B cell (primary cell): ENCODE measurements at regions not wholly inside any gene's neighbourhood (a gene's known extent, or its start where the extent isn't known, plus 50 kb on each side); places are given as distances from the start of the nearest gene placed in this dataset.

Experiments used
- ATAC-seq: fragments of 200-7000 bp; cut with Tn5 transposase; one replicate; pipeline ENCODE4 v1.10.0; 2021; ENCODE audit warnings: low read depth, mild to moderate bottlenecking, moderate number of reproducible peaks, moderate library complexity
- CTCF ChIA-PET: fragments of 350-600 bp; sonication (Branson Sonifier 250); formaldehyde crosslinking; loops from one replicate; lab custom pipeline; 2021; ENCODE audit warnings: antibody characterized with exemption, inconsistent platforms; lab: Charles Lee
- POLR2A ChIA-PET: fragments of 350-600 bp; sonication (Branson Sonifier 250); formaldehyde crosslinking; loops from one replicate; lab custom pipeline; 2021; ENCODE audit warnings: antibody characterized with exemption; lab: Charles Lee
- DNase-seq: peaks from one replicate; pipeline ENCODE4 v3.0.0; 2013
- H2AFZ ChIP-seq: 2 replicates; pipeline ENCODE4 v1.6.1; 2012; ENCODE audit warnings: mild to moderate bottlenecking, low read depth, low read length; ENCODE audit not compliant: insufficient read depth, poor library complexity, severe bottlenecking
- H3K27ac ChIP-seq, 2 donors: 1 replicate in 1 of 2; 2 replicates in 1 of 2; pipeline ENCODE4 v1.5.1; 2012 to 2013; ENCODE audit warnings: low read length in 2 of 2, mild to moderate bottlenecking in 2 of 2, moderate library complexity in 1 of 2
- H3K27me3 ChIP-seq, 4 experiments: fragments of 200-600 bp in 1 of 4; sonication (generic) in 1 of 4; replicated peaks in 1 of 4; 1 replicate in 2 of 4; 2 replicates in 2 of 4; pipeline versions ENCODE4 v1.6.1 to v1.7.0; 2013 to 2016; ENCODE audit warnings: low read length in 3 of 4, mild to moderate bottlenecking in 2 of 4, mixed read lengths in 1 of 4, moderate library complexity in 1 of 4; ENCODE audit not compliant: insufficient read depth in 4 of 4, control insufficient read depth in 3 of 4; ENCODE audit errors: control extremely low read depth in 1 of 4
- H3K36me3 ChIP-seq, 2 experiments: replicated peaks in 1 of 2; 1 replicate in 1 of 2; 2 replicates in 1 of 2; pipeline versions ENCODE4 v1.6.1 to v1.7.1; 2013; ENCODE audit warnings: low read length in 1 of 2; ENCODE audit not compliant: insufficient read depth in 2 of 2, control insufficient read depth in 1 of 2; ENCODE audit errors: control extremely low read depth in 1 of 2, extremely low read depth in 1 of 2
- H3K4me1 ChIP-seq, 2 donors: fragments of 200-600 bp in 1 of 2; sonication (generic) in 1 of 2; 1 replicate in 1 of 2; 2 replicates in 1 of 2; pipeline versions ENCODE4 v1.5.1 to v1.6.1; 2013 to 2017; ENCODE audit warnings: low read length in 2 of 2; ENCODE audit not compliant: control insufficient read depth in 2 of 2, insufficient read depth in 2 of 2
- H3K4me2 ChIP-seq: replicated peaks from 2 replicates; pipeline ENCODE3; 2012; ENCODE audit warnings: mild to moderate bottlenecking, low read depth, low read length; ENCODE audit not compliant: poor library complexity, severe bottlenecking
- H3K4me3 ChIP-seq, 5 experiments: fragments of 200-600 bp in 1 of 5; sonication (generic) in 1 of 5; 1 replicate in 3 of 5; 2 replicates in 2 of 5; pipeline versions ENCODE4 v1.5.1 to v1.7.0; 2011 to 2016; ENCODE audit warnings: low read length in 4 of 5, mild to moderate bottlenecking in 4 of 5, low read depth in 2 of 5, control low read depth in 1 of 5, moderate library complexity in 1 of 5; ENCODE audit not compliant: insufficient read depth in 1 of 5; ENCODE audit errors: control extremely low read depth in 1 of 5, extremely low read depth in 1 of 5
- H3K79me2 ChIP-seq: fragments of 200-600 bp; sonication (generic); one replicate; pipeline ENCODE4 v1.6.0; 2016; ENCODE audit warnings: low read length; ENCODE audit not compliant: control insufficient read depth, insufficient read depth
- H3K9ac ChIP-seq: fragments of 200-600 bp; sonication (generic); 2 replicates; pipeline ENCODE4 v1.6.1; 2017; ENCODE audit warnings: mild to moderate bottlenecking, low read length, moderate library complexity
- H3K9me3 ChIP-seq, 3 donors: one replicate each; pipeline versions ENCODE4 v1.6.1 to v1.7.1; 2013; ENCODE audit warnings: low read length in 2 of 3; ENCODE audit not compliant: control insufficient read depth in 2 of 3, insufficient read depth in 1 of 3; ENCODE audit errors: control extremely low read depth in 1 of 3
- H4K20me1 ChIP-seq: 2 replicates; pipeline ENCODE4 v1.6.0; 2012; ENCODE audit warnings: mild to moderate bottlenecking, low read length; ENCODE audit not compliant: insufficient read depth, control insufficient read depth, poor library complexity, severe bottlenecking
- H3K27ac Mint-ChIP-seq: one replicate; pipeline ENCODE4 v1.8.0; 2021; ENCODE audit warnings: mixed read lengths
- H3K27me3 Mint-ChIP-seq: one replicate; pipeline ENCODE4 v1.8.0; 2021; ENCODE audit warnings: mixed read lengths
- H3K4me1 Mint-ChIP-seq: one replicate; pipeline ENCODE4 v1.8.0; 2021; ENCODE audit warnings: mixed read lengths
- H3K4me3 Mint-ChIP-seq: one replicate; pipeline ENCODE4 v1.8.0; 2021; ENCODE audit warnings: mixed read lengths
- H3K9me3 Mint-ChIP-seq: one replicate; pipeline ENCODE4 v1.8.0; 2022; ENCODE audit warnings: mixed read lengths; ENCODE audit not compliant: insufficient read depth
- CTCF ChIP-seq: fragments of 200-600 bp; IDR thresholded peaks from one replicate; pipeline ENCODE4 v1.8.0; 2022; ENCODE audit warnings: antibody characterized with exemption, mild to moderate bottlenecking
- EZH2 ChIP-seq: IDR thresholded peaks from 2 replicates; pipeline ENCODE4 v1.6.1; 2012; ENCODE audit warnings: borderline replicate concordance, low read depth, mild to moderate bottlenecking, moderate library complexity, low read length; ENCODE audit not compliant: insufficient read depth, poor library complexity, severe bottlenecking
- WGBS: methylation state at CpG from one replicate; pipeline ENCODE4 v1.1.5; 2013; ENCODE audit warnings: missing lambda C conversion rate; ENCODE audit not compliant: insufficient coverage; 5-methylcytosine and 5-hydroxymethylcytosine counted together
- intact Hi-C: fragments of 100-400 bp; cut with micrococcal nuclease; formaldehyde crosslinking; loops from one replicate; pipeline ENCODE4 v1.10.0; 2022

GRCh38 chr10:21019436-21019835, 122.3 kb upstream of the NEBL start:
- H3K9me3 ChIP-seq: no peaks in the 10 kb centered on the region
- no peak overlapping the region for H3K9ac ChIP-seq
- intact Hi-C loops: no loop called here
- no peaks in the 10 kb centered on the region for H3K36me3 ChIP-seq
- no peak overlapping the region for H3K4me3 ChIP-seq
- ATAC-seq: no peak
- no peaks in the 10 kb centered on the region for H3K4me1 ChIP-seq
- H3K4me2 ChIP-seq: no peak overlapping the region
- DNase-seq: no peak
- Mint-ChIP-seq H3K4me3 (no peak overlapping the region), H3K9me3 (no peaks in the 10 kb centered on the region), H3K27ac (no peak overlapping the region), H3K27me3 (no peaks in the 10 kb centered on the region), H3K4me1 (no peaks in the 10 kb centered on the region)
- 88% methylated on average over 2 of the region's 6 CpGs for WGBS
- H2AFZ ChIP-seq: no peak overlapping the region
- no peaks in the 10 kb centered on the region for H3K79me2 ChIP-seq
- H3K27me3 ChIP-seq: no peaks in the 10 kb centered on the region
- no peaks in the 10 kb centered on the region for H4K20me1 ChIP-seq
- no peak overlapping the region for H3K27ac ChIP-seq
- ChIA-PET CTCF (no interaction called here), POLR2A (no interaction called here)
- TF ChIP-seq EZH2 (no peak), CTCF (no peak)

- Histone ChIP-seq H3K9me3 (peaks cover 0 to 5% (median 0%) of the 10 kb centered on the region in 3 donors), H3K27ac (no peak overlapping the region), H3K4me1 (no peaks in the 10 kb centered on the region), H3K27me3 (peaks cover 0 to 3% (median 0%) of the 10 kb centered on the region in 4 experiments), H4K20me1 (no peaks in the 10 kb centered on the region), H3K9ac (no peak overlapping the region), H3K36me3 (no peaks in the 10 kb centered on the region), H2AFZ (no peak overlapping the region), H3K79me2 (no peaks in the 10 kb centered on the region), H3K4me2 (no peak overlapping the region), H3K4me3 (no peak overlapping the region)
- intact Hi-C loops: no loop called here
- ChIA-PET CTCF (interaction anchor here (1.1 kb wide), 1 partner anchor 33 kb away, joined by 3 read pairs; no protein-coding TSS in a partner anchor), POLR2A (no interaction called here)
- no peaks in the 10 kb centered on the region for H3K27me3 Mint-ChIP-seq
- no peaks in the 10 kb centered on the region for H3K4me1 Mint-ChIP-seq
- TF ChIP-seq CTCF (no peak), EZH2 (no peak)
- H3K9me3 Mint-ChIP-seq: no peaks in the 10 kb centered on the region
- DNase-seq (no peak), ATAC-seq (no peak)
- H3K4me3 Mint-ChIP-seq: no peak overlapping the region
- no peak overlapping the region for H3K27ac Mint-ChIP-seq
- WGBS: 42% methylated on average over 4 of the region's 4 CpGs
Measured at GRCh38 chr10:21015851-21016250, 118.7 kb upstream of the NEBL start.
